ENCODE measurements at regions not wholly inside any gene's neighbourhood (a gene's known extent, or its start where the extent isn't known, plus 50 kb on each side); places are given as distances from the start of the nearest gene placed in this dataset.

GRCh38 chr21:15669247-15669646 is 60.5 kb upstream of the USP25 start:
- no peak for TF ChIP-seq CTCF (conservative IDR thresholded peaks at IDR 0.05; ENCODE audit: low read length)
- TF ChIP-seq EZH2phosphoT487 (IDR thresholded peaks at IDR 0.05; ENCODE audit: borderline replicate concordance) = no peak
